GM19372 (cell line): ENCODE measurements at regions not wholly inside any gene's neighbourhood (a gene's known extent, or its start where the extent isn't known, plus 50 kb on each side); places are given as distances from the start of the nearest gene placed in this dataset.
"Not testable (repeated sequence)": the region's sequence is repeated elsewhere in the genome, so short reads cannot be mapped to it uniquely, and the experiment has no call there.

Experiments
- ATAC-seq: cut with Tn5 transposase; IDR thresholded peaks from one replicate; pipeline ENCODE4 v1.9.1; 2021; ENCODE audit warnings: mild to moderate bottlenecking, low read depth, moderate library complexity; ENCODE audit not compliant: unreplicated experiment

DNA sequence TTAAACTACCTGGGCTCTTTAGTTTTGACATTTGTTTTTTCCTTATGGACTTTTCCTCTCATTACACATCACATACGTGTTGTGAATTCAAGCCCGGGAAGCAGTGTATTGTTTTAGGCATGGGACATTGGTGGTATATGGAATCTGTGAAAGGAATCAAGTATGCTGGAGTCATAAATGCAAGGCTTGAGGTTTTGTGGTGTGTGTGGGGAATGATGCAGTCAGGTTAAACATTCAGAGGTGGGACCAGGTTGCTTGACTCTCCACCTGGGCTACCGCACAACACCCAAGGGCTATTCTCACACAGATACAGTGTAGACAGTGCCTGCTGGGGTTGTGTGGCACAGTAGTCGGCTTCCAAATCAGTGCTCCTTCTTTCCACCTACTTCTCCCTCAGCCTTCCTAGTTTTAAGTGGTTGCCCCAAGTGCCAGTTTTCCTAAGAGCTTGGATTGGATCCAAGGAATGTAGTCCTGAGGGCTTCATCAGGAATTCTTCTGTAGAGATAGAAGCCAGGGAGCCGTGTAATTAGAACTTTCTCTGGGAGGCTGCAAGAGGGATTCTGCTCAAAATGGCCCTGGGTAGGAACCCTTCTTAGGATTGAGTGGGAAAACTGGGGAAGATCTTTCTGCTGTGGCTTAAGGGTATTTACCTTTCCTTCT lies 243.7 kb downstream of the C12orf75 start:
- no peak for ATAC-seq

DNA sequence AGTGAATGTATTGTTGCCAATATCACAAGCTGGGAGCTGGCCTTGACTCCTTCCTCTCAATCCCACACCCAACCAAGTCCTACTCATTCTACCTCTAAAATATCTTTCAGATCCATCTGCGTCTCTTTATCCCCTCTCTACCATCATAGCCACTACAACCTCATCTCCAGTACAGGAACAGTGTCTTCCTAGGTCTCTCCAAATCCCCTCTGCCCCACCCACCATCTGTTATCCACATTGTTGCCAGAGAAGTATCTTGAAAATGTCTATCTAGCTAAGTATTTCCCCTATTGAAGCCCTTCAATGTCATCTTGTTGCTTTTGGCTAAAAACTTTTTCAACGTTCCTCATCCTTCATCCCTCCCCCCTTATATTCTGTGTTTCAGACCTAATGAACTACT lies 244.7 kb downstream of the C12orf75 start:
- no peak for ATAC-seq

- ATAC-seq = no peak
Measured at GRCh38 chr12:105576261-105576660, 245.8 kb downstream of the C12orf75 start.

GRCh38 chr12:105580821-105581352 lies 250.4 kb downstream of the C12orf75 start:
- no peak for ATAC-seq

GRCh38 chr12:105581420-105581819 lies 250.9 kb downstream of the C12orf75 start:
- ATAC-seq = no peak

DNA sequence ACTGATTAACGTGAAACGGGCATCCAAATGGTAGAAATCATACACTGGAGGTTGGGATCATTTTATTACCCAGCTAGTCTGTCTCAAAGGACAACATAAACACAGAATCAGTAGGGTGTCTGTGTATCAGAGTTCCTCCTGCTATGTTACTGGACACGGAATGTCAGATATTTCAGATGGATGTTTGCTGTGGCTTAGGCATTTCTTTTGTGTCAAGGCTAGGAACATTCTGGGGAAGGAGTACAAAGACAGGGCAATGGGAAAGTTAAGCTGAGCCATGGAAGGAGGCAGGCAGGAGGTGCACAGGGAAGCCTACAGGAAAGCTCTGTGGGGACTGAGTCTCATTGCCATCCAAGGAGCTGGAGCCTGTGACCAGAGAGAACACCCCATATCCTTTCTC lies 254.6 kb downstream of the C12orf75 start:
- no peak for ATAC-seq

- no peak for ATAC-seq
Measured at GRCh38 chr12:105587237-105587636, 256.7 kb downstream of the C12orf75 start.

GRCh38 chr12:105588106-105588505 lies 257.6 kb downstream of the C12orf75 start:
- ATAC-seq = no peak

GRCh38 chr12:105590571-105590970 lies 260.1 kb downstream of the C12orf75 start:
- ATAC-seq = no peak

DNA sequence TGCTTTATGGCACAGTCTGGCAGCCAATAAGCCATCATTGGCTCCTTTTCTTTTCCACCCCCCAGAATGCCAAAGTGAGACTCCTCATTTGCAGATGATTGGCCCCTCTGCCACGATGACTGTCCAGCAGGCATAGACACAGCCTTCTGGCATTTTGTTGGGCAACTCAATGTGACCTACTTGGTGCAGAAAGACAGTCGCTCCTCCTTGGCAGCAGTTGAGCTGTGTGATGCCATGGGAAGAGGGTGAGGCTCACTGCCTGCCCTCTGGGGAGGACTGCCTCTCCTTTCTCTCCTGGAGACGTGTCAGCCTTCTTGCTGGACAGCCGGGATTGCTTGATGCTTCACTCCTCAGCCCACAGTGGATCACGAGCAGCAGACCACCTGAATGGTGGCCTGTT lies 264.9 kb downstream of the C12orf75 start:
- ATAC-seq = no peak

- no peak for ATAC-seq
Measured at GRCh38 chr12:105596731-105597130, 266.2 kb downstream of the C12orf75 start.

DNA sequence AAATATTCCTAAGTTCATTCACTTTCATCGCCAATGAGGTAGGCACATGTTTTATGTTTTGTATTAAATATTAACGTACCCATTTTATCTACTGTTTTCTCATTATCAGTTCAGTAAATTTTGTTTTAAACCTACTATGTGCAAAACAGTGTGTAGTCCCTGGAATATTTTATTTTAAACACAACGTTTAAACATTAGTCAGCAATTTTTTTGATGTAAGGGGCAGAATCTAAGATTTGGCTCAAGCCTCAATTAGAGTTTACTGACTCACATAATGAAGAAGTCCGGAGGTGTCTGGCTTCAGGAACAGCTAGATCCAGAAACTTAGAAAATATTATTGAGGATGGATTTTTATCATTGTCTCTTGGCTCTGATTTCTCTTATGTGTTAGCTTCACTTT lies 267.5 kb downstream of the C12orf75 start:
- no peak for ATAC-seq

DNA sequence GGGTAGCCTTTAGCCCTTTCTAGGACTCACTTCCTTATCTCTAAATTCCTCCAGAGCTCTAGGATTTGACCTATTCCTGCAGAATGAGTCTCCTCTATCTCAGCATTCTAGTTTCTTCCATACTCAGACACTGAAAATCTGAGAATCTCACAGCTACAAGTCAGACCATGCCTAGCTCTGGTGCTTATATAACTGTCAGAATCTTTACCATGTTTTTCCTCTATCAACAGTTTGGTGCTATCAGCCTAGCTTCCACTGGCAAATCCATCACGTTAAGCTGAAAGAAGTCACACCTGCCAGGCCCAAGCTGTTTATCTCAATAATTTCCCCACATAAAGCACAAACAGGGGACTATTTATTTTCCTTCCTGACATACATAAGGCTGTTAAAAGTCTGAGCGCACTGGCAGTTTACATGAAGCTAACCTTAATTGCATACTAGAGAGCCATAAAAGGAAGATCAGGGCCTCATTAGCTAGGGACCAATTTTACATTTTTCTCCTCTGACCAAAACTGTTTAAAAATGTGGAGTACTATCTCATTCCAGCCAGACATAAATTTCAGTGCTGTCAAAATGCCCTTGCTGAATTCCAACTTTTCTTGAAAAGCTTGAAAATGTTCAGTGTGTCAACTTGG lies 270.5 kb downstream of the C12orf75 start:
- no peak for ATAC-seq

GRCh38 chr12:105602312-105602711 lies 271.8 kb downstream of the C12orf75 start:
- not testable (repeated sequence) for ATAC-seq

DNA sequence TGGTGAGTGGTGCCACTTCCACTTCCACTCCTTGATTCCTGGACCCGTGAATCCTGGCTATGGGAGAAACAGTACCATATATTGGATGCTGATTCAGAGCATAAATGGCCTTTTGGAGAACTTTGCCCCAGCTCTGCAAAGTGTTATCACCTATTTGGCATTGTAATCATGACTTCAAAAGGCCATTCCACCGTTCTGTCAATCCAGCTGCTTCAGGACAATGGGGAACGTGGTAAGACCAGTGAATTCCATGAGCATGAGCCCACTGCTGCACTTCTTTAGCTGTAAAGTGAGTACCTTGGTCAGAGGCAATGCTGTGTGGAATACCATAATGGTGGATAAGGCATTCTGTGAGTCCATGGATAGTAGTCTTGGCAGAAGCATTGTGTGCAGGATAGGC lies 273.8 kb downstream of the C12orf75 start:
- not testable (repeated sequence) for ATAC-seq

- not testable (repeated sequence) for ATAC-seq
Measured at GRCh38 chr12:105606613-105607012, 276.1 kb downstream of the C12orf75 start.

DNA sequence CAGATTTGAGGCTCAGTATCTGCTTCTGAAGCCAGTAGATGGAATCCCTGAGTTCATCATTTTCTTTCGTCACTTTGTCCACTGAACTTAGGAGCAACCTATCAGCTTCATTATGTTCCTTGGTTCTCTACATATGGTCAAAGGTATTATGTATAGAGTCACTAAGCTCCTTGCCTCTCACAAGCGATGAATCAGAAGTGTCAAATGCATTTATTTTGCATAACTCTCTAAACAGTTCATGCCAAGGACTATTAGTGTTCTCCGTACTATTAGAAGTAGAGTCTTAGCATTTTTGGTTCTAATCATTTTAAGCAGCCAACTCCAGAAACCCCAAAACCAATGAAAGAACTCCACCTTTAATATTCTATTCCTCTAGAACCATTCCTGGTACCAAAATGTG lies 278.5 kb downstream of the C12orf75 start:
- ATAC-seq = not testable (repeated sequence)

- no peak for ATAC-seq
Measured at GRCh38 chr12:105610459-105610858, 280.0 kb downstream of the C12orf75 start.

DNA sequence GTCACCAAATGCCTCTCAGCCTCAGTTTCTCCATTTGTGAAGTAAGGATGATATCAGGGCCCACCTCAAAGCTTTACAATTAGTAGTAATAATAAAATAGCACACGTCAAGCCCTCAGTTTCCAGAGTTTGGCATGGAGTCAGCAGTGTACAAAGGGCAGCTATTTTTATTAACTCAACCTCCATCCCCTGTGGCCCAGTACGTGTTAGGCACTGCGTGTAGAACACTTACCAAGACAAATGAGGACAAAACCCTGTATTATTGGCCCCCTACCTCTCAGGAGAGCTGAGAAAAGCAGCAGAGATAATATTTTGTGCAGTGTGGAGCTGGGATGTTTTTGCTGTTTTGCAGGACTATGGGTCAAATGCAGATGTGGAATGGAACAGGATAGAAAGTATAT lies 280.8 kb downstream of the C12orf75 start:
- no peak for ATAC-seq

- no peak for ATAC-seq
Measured at GRCh38 chr12:105613269-105613668, 282.8 kb downstream of the C12orf75 start.

GRCh38 chr12:105613887-105614286 lies 283.4 kb downstream of the C12orf75 start:
- ATAC-seq = no peak

- ATAC-seq = no peak
Measured at GRCh38 chr12:105616971-105617540, 286.6 kb downstream of the C12orf75 start.
